ENCODE measurements at regions not wholly inside any gene's neighbourhood (a gene's known extent, or its start where the extent isn't known, plus 50 kb on each side); places are given as distances from the start of the nearest gene placed in this dataset.

- no peak for DNase-seq (ENCODE audit: low read depth)
- H3K4me3 ChIP-seq (replicated peaks; ENCODE audit: low read depth, low read length), result no peak overlapping the region
Observed at GRCh38 chr5:176736931-176737745, 73.2 kb upstream of the UNC5A start.

DNA sequence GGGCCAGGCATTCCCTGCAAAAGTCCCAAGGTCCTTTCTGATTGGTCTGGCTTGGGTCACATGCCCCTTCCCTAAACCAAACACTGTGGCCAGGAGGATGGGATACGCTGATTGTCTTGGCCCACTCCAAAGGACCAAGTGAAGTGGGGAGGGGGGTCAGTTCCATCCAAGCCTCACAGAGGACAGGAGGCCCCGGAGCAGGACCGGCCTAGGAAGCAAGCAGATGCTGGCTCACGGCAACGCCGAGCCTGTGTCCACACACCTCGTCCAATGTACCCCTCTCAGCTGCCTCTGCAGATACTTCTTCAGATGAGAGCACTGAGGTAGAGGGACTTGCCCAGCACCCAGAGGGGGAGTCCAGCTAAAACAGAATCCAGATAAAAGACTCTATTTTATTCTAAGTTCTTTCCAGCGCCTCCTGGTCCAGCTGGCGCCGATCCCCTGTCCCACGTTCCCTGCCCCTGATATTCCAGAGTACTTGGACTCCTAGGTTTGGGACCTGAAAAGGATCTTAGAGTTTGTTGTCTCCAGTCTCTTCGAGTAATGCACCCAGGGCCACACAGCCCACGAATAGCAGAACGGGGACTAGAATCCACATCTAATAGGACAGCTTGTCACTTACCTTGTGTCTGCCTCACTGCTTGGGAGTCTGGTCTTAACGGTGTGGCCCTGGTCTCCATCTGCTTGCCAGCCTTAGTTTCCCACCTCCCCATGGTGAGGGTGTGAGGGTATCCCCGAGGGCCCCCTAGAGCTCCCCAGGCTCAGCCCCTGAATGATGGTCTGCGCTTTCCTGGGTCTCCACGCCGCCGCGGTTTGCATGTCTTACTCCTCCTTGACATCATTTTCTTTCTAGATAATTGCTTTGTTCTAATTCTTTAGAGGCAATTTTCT lies 72.4 kb upstream of the UNC5A start:
- no peak overlapping the region for H3K4me3 ChIP-seq (replicated peaks; ENCODE audit: low read depth, low read length)
- DNase-seq (ENCODE audit: low read depth), result no peak
- TF ChIP-seq, protein P1, sequence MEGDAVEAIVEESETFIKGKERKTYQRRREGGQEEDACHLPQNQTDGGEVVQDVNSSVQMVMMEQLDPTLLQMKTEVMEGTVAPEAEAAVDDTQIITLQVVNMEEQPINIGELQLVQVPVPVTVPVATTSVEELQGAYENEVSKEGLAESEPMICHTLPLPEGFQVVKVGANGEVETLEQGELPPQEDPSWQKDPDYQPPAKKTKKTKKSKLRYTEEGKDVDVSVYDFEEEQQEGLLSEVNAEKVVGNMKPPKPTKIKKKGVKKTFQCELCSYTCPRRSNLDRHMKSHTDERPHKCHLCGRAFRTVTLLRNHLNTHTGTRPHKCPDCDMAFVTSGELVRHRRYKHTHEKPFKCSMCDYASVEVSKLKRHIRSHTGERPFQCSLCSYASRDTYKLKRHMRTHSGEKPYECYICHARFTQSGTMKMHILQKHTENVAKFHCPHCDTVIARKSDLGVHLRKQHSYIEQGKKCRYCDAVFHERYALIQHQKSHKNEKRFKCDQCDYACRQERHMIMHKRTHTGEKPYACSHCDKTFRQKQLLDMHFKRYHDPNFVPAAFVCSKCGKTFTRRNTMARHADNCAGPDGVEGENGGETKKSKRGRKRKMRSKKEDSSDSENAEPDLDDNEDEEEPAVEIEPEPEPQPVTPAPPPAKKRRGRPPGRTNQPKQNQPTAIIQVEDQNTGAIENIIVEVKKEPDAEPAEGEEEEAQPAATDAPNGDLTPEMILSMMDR (IDR thresholded peaks at IDR 0.05; ENCODE audit: low read length, missing control alignments), result no peak

More at GRCh38 chr5:176736931-176737745, 73.2 kb upstream of the UNC5A start:
- TF ChIP-seq, protein P1 (IDR thresholded peaks at IDR 0.05; ENCODE audit: low read length, missing control alignments), result no peak

- TF ChIP-seq, protein P1 (IDR thresholded peaks at IDR 0.05; ENCODE audit: low read length, missing control alignments), result no peak
- H3K4me3 ChIP-seq (replicated peaks; ENCODE audit: low read depth, low read length), result no peak overlapping the region
- DNase-seq (ENCODE audit: low read depth), result no peak
Observed at GRCh38 chr5:176738637-176739250, 71.6 kb upstream of the UNC5A start.

DNA sequence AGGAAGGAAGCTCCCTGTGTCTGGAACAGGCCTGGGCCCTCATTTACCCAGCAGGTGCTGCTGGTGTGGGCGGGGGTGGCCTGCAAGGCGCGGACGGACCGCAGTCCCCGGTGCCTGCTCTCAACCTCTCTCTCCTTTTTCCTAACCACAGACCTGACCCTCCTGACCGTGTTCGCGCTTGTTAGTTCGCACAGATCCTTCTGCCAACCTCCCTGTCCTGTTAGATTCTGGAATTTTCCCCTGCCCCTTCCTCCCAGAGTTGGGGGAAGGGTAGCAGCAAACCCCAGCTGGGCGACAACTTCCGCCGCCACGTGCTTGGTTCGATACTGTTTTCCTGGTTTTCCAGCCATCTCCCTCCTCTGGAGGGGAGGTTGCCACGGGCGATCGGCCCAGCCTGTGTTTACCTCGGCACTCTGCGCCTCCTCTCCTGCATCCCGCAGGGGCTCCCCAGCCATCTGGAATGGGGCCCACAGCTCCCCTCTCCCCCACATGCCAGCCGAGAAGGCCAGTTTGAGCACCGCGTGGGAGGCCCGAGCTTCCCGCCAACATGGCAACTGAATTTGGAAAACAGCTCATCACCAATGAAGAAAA lies 70.8 kb upstream of the UNC5A start:
- DNase-seq (ENCODE audit: low read depth), result no peak
- no peak overlapping the region for H3K4me3 ChIP-seq (replicated peaks; ENCODE audit: low read depth, low read length)
- TF ChIP-seq, protein P1 (IDR thresholded peaks at IDR 0.05; ENCODE audit: low read length, missing control alignments), result no peak

DNA sequence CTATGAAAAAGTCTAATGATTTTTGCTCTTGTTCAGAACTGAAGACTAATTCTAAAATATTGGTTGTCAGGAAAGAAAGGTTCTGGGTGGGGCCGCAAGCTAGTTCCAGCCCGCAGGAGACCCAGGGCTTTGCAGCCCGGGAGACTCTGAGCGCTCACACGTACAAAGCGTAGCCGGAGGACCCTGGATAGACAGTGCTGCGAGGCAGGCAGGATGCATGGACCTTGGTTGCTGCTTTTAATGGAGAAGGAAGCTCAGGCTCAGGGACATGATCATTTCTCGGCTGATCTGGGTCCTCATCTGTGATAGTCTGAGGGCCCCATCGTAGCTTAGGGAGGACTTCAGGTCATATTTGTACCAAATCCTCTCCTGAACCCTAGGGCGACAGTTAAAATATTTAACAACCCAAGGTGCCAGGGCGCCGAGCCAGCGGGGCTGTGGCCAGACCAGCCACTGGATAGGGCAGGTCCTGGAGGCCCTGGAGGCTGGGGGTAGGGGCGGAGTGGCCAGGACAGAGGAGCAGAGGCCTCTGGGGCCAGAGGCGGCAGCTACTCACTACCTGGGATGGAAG lies 70.1 kb upstream of the UNC5A start:
- TF ChIP-seq, protein P1 (IDR thresholded peaks at IDR 0.05; ENCODE audit: low read length, missing control alignments), result no peak
- H3K4me3 ChIP-seq (replicated peaks; ENCODE audit: low read depth, low read length), result no peak overlapping the region
- DNase-seq (ENCODE audit: low read depth), result no peak
